Liver (tissue), 8 donors: ENCODE measurements at regions not wholly inside any gene's neighbourhood (a gene's known extent, or its start where the extent isn't known, plus 50 kb on each side); places are given as distances from the start of the nearest gene placed in this dataset.

Experiments used
- DNase-seq: peaks from one replicate; pipeline ENCODE4 v3.0.0-alpha.2; 2017; ENCODE audit warnings: low spot score
- H3K27ac ChIP-seq, 2 donors: one replicate each; pipeline ENCODE4 v1.7.0; 2013; ENCODE audit warnings: inconsistent platforms in 2 of 2, low read length in 2 of 2, control low read depth in 1 of 2, low read depth in 1 of 2, mild to moderate bottlenecking in 1 of 2
- H3K27me3 ChIP-seq, 4 donors: one replicate each; pipeline versions ENCODE4 v1.6.1 to v1.7.0; 2013; ENCODE audit warnings: low read length in 3 of 4, inconsistent platforms in 1 of 4, mild to moderate bottlenecking in 1 of 4, moderate library complexity in 1 of 4; ENCODE audit not compliant: control insufficient read depth in 4 of 4, insufficient read depth in 4 of 4
- H3K36me3 ChIP-seq, 4 donors: one replicate each; pipeline versions ENCODE4 v1.6.1 to v1.7.0; 2013; ENCODE audit warnings: low read length in 3 of 4, mild to moderate bottlenecking in 3 of 4, low read depth in 1 of 4, moderate library complexity in 1 of 4; ENCODE audit not compliant: control insufficient read depth in 4 of 4, insufficient read depth in 3 of 4
- H3K4me1 ChIP-seq, 4 donors: one replicate each; pipeline versions ENCODE4 v1.6.1 to v1.7.0; 2013; ENCODE audit warnings: low read length in 3 of 4, mild to moderate bottlenecking in 3 of 4, moderate library complexity in 1 of 4; ENCODE audit not compliant: control insufficient read depth in 4 of 4, insufficient read depth in 4 of 4
- H3K4me3 ChIP-seq, 3 donors: one replicate each; pipeline versions ENCODE4 v1.6.1 to v1.7.0; 2013; ENCODE audit warnings: low read length in 3 of 3, control low read depth in 1 of 3, low read depth in 1 of 3, mild to moderate bottlenecking in 1 of 3
- H3K9ac ChIP-seq, 2 donors: one replicate each; pipeline ENCODE4 v1.7.0; 2013; ENCODE audit warnings: low read length in 2 of 2, mild to moderate bottlenecking in 2 of 2, moderate library complexity in 2 of 2, control low read depth in 1 of 2, low read depth in 1 of 2
- H3K9me3 ChIP-seq, 4 donors: one replicate each; pipeline versions ENCODE4 v1.6.1 to v1.7.0; 2013; ENCODE audit warnings: low read length in 3 of 4; ENCODE audit not compliant: control insufficient read depth in 4 of 4
- ATF3 ChIP-seq: IDR thresholded peaks from 2 replicates; pipeline ENCODE4 v1.6.1; 2016; ENCODE audit warnings: antibody characterized with exemption
- CTCF ChIP-seq: fragments of 150-350 bp; IDR thresholded peaks from 2 replicates; pipeline ENCODE4 v1.5.1; 2017; ENCODE audit warnings: improper control_type of control experiment, low read depth, low read length; ENCODE audit not compliant: missing input control
- EGR1 ChIP-seq, 2 donors: IDR thresholded peaks; 2 replicates each; pipeline ENCODE4 v1.6.1; 2016 to 2018; ENCODE audit warnings: antibody characterized with exemption in 2 of 2, low read depth in 2 of 2
- FOXA1 ChIP-seq: IDR thresholded peaks from 2 replicates; pipeline ENCODE4 v1.6.1; 2016; ENCODE audit warnings: antibody characterized with exemption
- HNF4A ChIP-seq, 2 donors: conservative IDR thresholded peaks; 2 replicates each; pipeline ENCODE4 v1.6.1; 2016; ENCODE audit warnings: antibody characterized with exemption in 2 of 2, mild to moderate bottlenecking in 2 of 2
- JUND ChIP-seq, 2 donors: IDR thresholded peaks; 2 replicates each; pipeline ENCODE4 v1.6.1; 2016; ENCODE audit warnings: antibody characterized with exemption in 2 of 2
- MAX ChIP-seq: IDR thresholded peaks from 2 replicates; pipeline ENCODE4 v1.6.1; 2016; ENCODE audit warnings: antibody characterized with exemption
- RAD21 ChIP-seq, 2 donors: IDR thresholded peaks; 2 replicates each; pipeline ENCODE4 v1.6.1; 2016; ENCODE audit warnings: antibody characterized with exemption in 2 of 2, mild to moderate bottlenecking in 2 of 2
- REST ChIP-seq: IDR thresholded peaks from 2 replicates; pipeline ENCODE4 v1.6.1; 2016; ENCODE audit warnings: antibody characterized with exemption, mild to moderate bottlenecking
- RXRA ChIP-seq, 2 donors: IDR thresholded peaks; 2 replicates each; pipeline ENCODE4 v1.6.1; 2017 to 2018; ENCODE audit warnings: antibody characterized with exemption in 2 of 2, mild to moderate bottlenecking in 1 of 2
- SP1 ChIP-seq: IDR thresholded peaks from 2 replicates; pipeline ENCODE4 v1.6.1; 2018; ENCODE audit warnings: antibody characterized with exemption, mild to moderate bottlenecking
- TAF1 ChIP-seq: conservative IDR thresholded peaks from 2 replicates; pipeline ENCODE4 v1.6.1; 2016; ENCODE audit warnings: antibody characterized with exemption, mild to moderate bottlenecking
- YY1 ChIP-seq: IDR thresholded peaks from 2 replicates; pipeline ENCODE4 v1.6.1; 2016; ENCODE audit warnings: antibody characterized with exemption, mild to moderate bottlenecking
- WGBS: extraction: QIAGEN DNeasy Blood & Tissue Kit; methylation state at CpG from one replicate; pipeline ENCODE4 v1.1.7; 2013; 5-methylcytosine and 5-hydroxymethylcytosine counted together
- donor health status: healthy.
- donor health status: healthy.
- donor health status: healthy.
- donor health status: healthy.
- donor health status: healthy.

GRCh38 chr4:189414021-189414420 is 526.7 kb upstream of the FRG1 start:
- Histone ChIP-seq H3K27me3 (peaks cover 0 to 4% (median 0%) of the 10 kb centered on the region in 4 donors), H3K4me1 (no peaks in the 10 kb centered on the region), H3K27ac (no peak overlapping the region), H3K9me3 (no peaks in the 10 kb centered on the region), H3K9ac (no peak overlapping the region), H3K36me3 (no peaks in the 10 kb centered on the region), H3K4me3 (no peak overlapping the region)
- no peak for TF ChIP-seq REST
- TF ChIP-seq RAD21 (IDR thresholded peaks at IDR 0.05), result no peak
- no peak for TF ChIP-seq EGR1 (IDR thresholded peaks at IDR 0.05; ENCODE audit: low read depth in 2 of 2)
- no peak for TF ChIP-seq FOXA1
- TF ChIP-seq ATF3, result no peak
- no peak for TF ChIP-seq MAX
- TF ChIP-seq TAF1, result no peak
- no peak for DNase-seq
- WGBS, result 72% methylated on average over 4 of the region's 4 CpGs

GRCh38 chr4:189420572-189420971 is 520.1 kb upstream of the FRG1 start:
- TF ChIP-seq EGR1 (IDR thresholded peaks at IDR 0.05; ENCODE audit: low read depth in 2 of 2) (no peak), RXRA (IDR thresholded peaks at IDR 0.05) (no peak), CTCF (no peak), REST (no peak), ATF3 (no peak), FOXA1 (no peak), HNF4A (conservative IDR thresholded peaks at IDR 0.05) (no peak), YY1 (no peak), TAF1 (no peak), JUND (IDR thresholded peaks at IDR 0.05) (no peak), SP1 (no peak)
- H3K27ac ChIP-seq, result no peak overlapping the region
- 69% methylated on average over 10 of the region's 10 CpGs for WGBS
- DNase-seq, result no peak
- no peaks in the 10 kb centered on the region for H3K9me3 ChIP-seq
- no peaks in the 10 kb centered on the region for H3K4me1 ChIP-seq
- H3K4me3 ChIP-seq, result no peak overlapping the region
- no peaks in the 10 kb centered on the region for H3K27me3 ChIP-seq
- no peak overlapping the region for H3K9ac ChIP-seq
- no peaks in the 10 kb centered on the region for H3K36me3 ChIP-seq
